ENCODE measurements at regions not wholly inside any gene's neighbourhood (a gene's known extent, or its start where the extent isn't known, plus 50 kb on each side); places are given as distances from the start of the nearest gene placed in this dataset.

- H3K4me1 Mint-ChIP-seq: no peaks in the 10 kb centered on the region
- H3K27ac Mint-ChIP-seq: no peak overlapping the region
- ChIA-PET POLR2A (no interaction called here), CTCF (no interaction called here)
- TF ChIP-seq, protein P1, sequence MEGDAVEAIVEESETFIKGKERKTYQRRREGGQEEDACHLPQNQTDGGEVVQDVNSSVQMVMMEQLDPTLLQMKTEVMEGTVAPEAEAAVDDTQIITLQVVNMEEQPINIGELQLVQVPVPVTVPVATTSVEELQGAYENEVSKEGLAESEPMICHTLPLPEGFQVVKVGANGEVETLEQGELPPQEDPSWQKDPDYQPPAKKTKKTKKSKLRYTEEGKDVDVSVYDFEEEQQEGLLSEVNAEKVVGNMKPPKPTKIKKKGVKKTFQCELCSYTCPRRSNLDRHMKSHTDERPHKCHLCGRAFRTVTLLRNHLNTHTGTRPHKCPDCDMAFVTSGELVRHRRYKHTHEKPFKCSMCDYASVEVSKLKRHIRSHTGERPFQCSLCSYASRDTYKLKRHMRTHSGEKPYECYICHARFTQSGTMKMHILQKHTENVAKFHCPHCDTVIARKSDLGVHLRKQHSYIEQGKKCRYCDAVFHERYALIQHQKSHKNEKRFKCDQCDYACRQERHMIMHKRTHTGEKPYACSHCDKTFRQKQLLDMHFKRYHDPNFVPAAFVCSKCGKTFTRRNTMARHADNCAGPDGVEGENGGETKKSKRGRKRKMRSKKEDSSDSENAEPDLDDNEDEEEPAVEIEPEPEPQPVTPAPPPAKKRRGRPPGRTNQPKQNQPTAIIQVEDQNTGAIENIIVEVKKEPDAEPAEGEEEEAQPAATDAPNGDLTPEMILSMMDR (IDR thresholded peaks at IDR 0.05): no peak
- no peak for ATAC-seq (ENCODE audit: low read depth)
- intact Hi-C loops (cut with micrococcal nuclease): no loop called here
- no peaks in the 10 kb centered on the region for H3K9me3 Mint-ChIP-seq
- no peak overlapping the region for H3K4me3 Mint-ChIP-seq
- H3K36me3 Mint-ChIP-seq (ENCODE audit: low read depth): no peaks in the 10 kb centered on the region
- DNase-seq: no peak
- H3K27me3 Mint-ChIP-seq: no peaks in the 10 kb centered on the region
Measured at GRCh38 chr3:168325684-168326083, 230.0 kb upstream of the GOLIM4 start.

- H3K36me3 Mint-ChIP-seq (ENCODE audit: low read depth): no peaks in the 10 kb centered on the region
- ATAC-seq (ENCODE audit: low read depth) (no peak), DNase-seq (no peak)
- intact Hi-C loops (cut with micrococcal nuclease): no loop called here
- CTCF ChIA-PET: no interaction called here
- TF ChIP-seq, protein P1 (IDR thresholded peaks at IDR 0.05): no peak
- no peaks in the 10 kb centered on the region for H3K27me3 Mint-ChIP-seq
- no peaks in the 10 kb centered on the region for H3K4me1 Mint-ChIP-seq
- no peaks in the 10 kb centered on the region for H3K9me3 Mint-ChIP-seq
- no peak overlapping the region for H3K4me3 Mint-ChIP-seq
- no peak overlapping the region for H3K27ac Mint-ChIP-seq
- POLR2A ChIA-PET: no interaction called here
Measured at GRCh38 chr3:168322941-168323340, 227.2 kb upstream of the GOLIM4 start.

- TF ChIP-seq, protein P1 (IDR thresholded peaks at IDR 0.05): no peak
- no peak for DNase-seq
- Mint-ChIP-seq H3K4me1 (no peaks in the 10 kb centered on the region), H3K36me3 (ENCODE audit: low read depth) (no peaks in the 10 kb centered on the region), H3K4me3 (no peak overlapping the region), H3K27ac (no peak overlapping the region), H3K27me3 (no peaks in the 10 kb centered on the region), H3K9me3 (peaks cover 3% of the 10 kb centered on the region)
- CTCF ChIA-PET: no interaction called here
- POLR2A ChIA-PET: no interaction called here
- intact Hi-C loops (cut with micrococcal nuclease): no loop called here
- ATAC-seq (ENCODE audit: low read depth): no peak
Measured at GRCh38 chr3:168314166-168314565, 218.4 kb upstream of the GOLIM4 start.

DNA sequence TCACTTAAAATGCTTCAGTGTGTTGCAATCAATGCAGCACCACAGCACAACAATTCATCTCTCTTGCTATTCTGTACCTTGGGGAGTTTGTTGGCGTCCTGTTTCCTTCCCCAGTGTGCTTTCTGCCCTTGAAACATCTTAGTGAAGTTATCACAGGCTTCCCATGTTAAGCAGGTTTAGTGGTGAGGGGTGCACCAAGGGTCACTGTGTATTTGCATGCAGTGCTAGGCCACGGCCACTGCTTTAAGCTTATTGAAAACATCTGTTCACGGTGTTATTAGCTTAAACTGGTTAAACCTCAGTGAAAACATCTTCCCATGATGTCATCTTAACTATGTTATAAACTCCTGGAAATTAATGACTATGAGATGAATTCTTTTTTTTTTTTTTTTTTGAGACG is 217.3 kb upstream of the GOLIM4 start:
- CTCF ChIA-PET: no interaction called here

GRCh38 chr3:168307893-168308292 is 212.2 kb upstream of the GOLIM4 start:
- H3K36me3 Mint-ChIP-seq (ENCODE audit: low read depth): no peaks in the 10 kb centered on the region
- intact Hi-C loops (cut with micrococcal nuclease): no loop called here
- DNase-seq (no peak), ATAC-seq (ENCODE audit: low read depth) (no peak)
- H3K4me1 Mint-ChIP-seq: no peaks in the 10 kb centered on the region
- H3K4me3 Mint-ChIP-seq: no peak overlapping the region
- TF ChIP-seq, protein P1 (IDR thresholded peaks at IDR 0.05): no peak
- POLR2A ChIA-PET: interaction anchor here (0.5 kb wide), 1 partner anchor 12 kb away, joined by 3 read pairs; no protein-coding TSS in a partner anchor
- H3K9me3 Mint-ChIP-seq: peaks cover 3% of the 10 kb centered on the region
- CTCF ChIA-PET: no interaction called here
- H3K27ac Mint-ChIP-seq: no peak overlapping the region
- no peaks in the 10 kb centered on the region for H3K27me3 Mint-ChIP-seq

More for the DNA sequence above, 217.3 kb upstream of the GOLIM4 start:
- intact Hi-C loops (cut with micrococcal nuclease): no loop called here
- TF ChIP-seq, protein P1 (IDR thresholded peaks at IDR 0.05): no peak
- Mint-ChIP-seq H3K4me1 (no peaks in the 10 kb centered on the region), H3K27ac (no peak overlapping the region), H3K36me3 (ENCODE audit: low read depth) (no peaks in the 10 kb centered on the region), H3K4me3 (no peak overlapping the region), H3K9me3 (peaks cover 3% of the 10 kb centered on the region), H3K27me3 (no peaks in the 10 kb centered on the region)
- POLR2A ChIA-PET: no interaction called here
- DNase-seq: no peak
- ATAC-seq (ENCODE audit: low read depth): no peak
